Stromal cell of bone marrow (primary cell): ENCODE measurements at regions not wholly inside any gene's neighbourhood (a gene's known extent, or its start where the extent isn't known, plus 50 kb on each side); places are given as distances from the start of the nearest gene placed in this dataset.

Experiments
- DNase-seq: peaks from one replicate; pipeline ENCODE4 v3.0.0-alpha.2; 2012; ENCODE audit warnings: low read depth

DNA sequence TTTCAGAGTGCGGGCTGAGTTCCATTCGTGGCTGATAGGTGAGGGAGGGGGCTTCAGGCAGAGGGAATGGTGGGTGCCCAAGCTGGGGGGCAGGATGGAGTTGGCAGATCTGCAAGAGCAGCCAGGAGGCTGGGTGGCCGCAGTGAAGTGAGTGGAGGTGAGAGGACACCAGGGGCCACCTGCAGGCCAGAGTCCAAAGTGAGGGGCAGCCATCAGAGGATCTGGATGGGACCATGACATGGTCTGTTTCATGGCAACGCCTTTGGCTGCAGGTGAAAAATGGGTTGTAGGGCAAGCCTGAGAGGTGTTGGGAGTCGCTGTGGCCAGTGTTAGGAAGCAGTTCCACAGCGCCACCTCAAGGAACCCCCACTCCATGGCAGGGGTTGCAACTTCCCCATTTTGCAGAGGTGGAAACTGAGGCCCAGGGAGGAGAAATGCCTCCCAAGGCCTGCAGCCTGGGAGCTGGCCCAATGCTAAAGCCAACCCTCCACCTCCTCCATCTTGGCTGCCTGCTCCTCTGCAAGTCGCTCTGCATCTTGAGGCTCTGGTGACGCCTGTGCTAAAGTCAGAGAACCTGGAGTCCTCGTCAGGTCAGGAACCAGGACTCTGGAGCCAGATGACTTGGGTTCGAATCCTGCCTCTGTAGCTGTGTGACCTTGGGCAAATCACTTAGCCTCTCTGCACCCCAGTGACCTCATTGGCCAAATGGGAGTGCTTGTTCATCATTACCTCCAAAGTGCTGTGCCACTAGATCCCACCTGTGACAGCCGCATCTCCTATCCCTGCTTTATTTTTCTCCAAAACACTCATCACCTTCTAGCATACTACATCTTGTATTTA lies 153.8 kb downstream of the CEBPB start:
- DNase-seq: no peak

DNA sequence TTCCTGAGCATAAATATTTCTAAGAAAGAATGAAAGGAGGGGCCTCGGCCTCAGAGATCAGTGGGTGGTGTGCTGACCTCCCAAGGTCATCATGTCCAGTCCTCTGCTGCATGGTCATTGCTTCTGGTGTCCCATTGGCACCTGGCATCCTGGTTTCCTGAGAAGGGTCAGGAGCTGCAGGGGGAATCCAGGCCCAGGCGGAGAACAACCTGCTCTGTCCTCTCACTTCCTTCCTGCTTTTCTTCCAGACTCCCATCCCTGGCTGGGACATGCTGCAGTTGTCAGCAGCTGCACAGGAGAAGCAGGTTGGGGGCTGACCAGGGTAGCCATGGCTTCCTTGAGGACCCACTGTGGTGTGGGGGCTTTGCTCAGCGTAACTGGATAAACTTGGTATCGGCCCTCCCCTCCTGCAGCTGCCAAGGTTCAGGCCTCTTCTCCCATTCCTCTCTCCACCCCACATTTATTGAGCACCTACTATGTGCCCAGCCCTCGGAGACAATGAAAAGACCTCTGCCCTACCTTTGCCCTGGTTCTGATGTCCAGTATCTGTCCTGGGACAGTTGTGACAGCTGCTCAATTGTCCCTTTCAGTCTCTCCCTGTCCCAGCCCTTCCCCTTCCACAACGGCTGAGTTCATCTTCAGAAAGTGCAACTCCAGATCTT lies 155.2 kb downstream of the CEBPB start:
- DNase-seq: no peak

GRCh38 chr20:50346374-50347283 lies 156.0 kb downstream of the CEBPB start:
- DNase-seq: peak; percentile 85

- DNase-seq: no peak
These were observed 156.8 kb downstream of the CEBPB start for GRCh38 chr20:50347284-50348063.

DNA sequence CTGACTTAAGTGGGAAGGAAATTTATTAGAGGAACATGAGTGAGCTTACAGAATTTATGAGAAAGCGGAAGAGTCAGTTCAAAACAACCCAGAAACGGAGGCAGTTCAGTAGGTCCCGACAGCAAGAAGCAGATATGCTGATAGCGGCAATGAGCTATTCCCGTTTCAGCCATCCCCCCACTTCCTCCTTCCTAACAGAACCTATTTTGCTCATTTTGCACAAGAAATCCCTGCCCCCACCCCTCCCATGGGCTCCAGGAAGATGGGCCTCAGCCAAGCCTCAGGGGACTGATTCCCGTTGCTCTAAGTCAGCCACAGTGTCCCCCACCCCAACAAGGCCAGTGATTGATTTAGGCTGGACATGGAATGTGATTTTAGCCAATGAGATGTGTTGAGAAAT lies 157.5 kb downstream of the CEBPB start:
- no peak for DNase-seq

DNA sequence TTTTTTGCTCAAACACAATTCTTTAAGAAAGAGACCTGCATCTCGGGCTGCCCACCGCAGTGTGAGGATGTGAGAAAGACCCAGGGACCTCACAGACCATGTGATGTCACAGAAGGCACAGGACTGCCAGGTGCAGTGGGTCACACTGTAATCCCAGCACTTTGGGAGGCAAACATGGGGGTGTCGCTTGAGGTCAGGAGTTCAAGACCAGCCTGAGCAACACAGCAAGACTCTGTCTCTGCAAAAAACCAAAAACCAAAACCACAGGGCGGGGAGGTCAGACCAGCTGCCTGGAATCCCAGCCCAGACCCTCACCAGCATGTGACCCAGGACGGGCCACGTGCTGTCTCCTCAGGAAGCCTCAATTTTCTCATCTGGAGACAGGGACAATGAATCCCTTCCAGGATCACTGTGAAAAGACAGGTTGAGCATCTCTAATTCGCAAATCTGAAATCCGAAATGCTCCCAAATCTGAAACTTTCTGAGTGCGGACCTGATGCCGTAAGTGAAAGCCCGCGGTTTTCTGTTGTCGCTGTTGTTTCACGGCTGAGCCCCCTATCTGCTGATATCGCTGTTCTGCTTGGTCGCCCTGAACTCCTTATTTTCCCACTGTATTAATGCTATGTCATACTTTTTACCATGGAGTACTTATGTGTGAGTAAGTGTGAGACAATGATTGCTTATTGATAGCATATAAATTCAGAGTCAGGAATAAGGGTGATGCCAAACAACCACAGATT lies 159.5 kb upstream of the PTPN1 start:
- DNase-seq: no peak

DNA sequence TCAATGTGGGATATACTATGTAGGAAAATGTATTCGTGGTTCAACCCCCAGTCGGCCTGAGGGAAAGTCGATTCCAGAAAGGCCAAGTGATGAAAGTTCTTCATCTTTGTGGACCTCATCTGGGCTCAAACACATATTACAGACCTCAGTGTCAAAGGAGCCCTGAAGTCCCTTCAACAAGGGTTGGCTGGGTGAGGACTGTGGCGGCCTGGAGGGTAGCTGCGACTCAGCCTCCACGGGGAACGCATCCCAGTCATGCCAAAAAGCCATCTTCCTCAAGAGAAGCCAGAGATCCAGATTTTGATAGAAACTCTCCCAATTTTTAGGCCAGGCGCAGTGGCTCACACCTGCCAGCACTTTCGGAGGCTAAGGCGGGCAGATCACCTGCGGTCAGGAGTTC lies 158.6 kb upstream of the PTPN1 start:
- DNase-seq: no peak

GRCh38 chr20:50353289-50353961 lies 156.8 kb upstream of the PTPN1 start:
- no peak for DNase-seq

DNA sequence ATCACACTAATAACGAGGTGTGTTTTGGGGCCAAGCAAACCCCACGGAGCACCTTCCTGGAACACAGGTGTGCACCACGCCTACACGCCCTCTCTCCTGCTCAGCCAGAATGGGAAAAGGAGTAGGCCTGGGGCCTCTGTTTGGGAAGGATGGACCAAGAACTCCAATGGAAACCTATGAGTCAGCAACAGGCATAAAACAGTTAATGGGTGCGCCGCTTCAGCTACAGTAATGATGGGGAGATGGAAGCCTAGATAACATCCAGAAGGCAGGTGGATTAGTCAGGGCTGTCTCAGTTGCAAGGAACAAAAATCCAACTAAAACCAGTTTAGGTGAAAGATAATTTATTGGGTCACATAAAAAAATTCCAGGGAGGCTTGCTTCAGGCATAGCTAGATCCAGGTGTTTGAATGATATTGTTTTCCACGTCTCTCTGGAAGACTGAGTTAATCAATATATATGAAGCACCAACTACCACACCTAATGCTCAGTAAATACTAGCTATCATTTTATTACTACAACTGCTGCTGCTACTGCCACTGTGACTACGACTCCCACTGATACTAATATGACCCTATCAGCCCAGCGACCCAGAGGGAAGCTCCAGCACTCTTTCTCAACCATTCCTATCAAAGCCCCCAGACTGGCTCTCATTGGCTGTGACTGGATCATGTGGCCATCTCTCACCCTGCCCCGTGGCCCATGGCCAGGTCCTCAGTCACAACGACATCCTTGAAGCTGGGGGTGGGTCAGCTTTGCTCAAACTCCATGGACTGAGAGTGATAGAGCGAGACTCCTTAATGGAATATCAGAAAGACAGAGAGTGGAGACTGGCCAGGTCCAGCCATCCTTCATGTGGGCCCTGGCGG lies 155.2 kb upstream of the PTPN1 start:
- no peak for DNase-seq

DNA sequence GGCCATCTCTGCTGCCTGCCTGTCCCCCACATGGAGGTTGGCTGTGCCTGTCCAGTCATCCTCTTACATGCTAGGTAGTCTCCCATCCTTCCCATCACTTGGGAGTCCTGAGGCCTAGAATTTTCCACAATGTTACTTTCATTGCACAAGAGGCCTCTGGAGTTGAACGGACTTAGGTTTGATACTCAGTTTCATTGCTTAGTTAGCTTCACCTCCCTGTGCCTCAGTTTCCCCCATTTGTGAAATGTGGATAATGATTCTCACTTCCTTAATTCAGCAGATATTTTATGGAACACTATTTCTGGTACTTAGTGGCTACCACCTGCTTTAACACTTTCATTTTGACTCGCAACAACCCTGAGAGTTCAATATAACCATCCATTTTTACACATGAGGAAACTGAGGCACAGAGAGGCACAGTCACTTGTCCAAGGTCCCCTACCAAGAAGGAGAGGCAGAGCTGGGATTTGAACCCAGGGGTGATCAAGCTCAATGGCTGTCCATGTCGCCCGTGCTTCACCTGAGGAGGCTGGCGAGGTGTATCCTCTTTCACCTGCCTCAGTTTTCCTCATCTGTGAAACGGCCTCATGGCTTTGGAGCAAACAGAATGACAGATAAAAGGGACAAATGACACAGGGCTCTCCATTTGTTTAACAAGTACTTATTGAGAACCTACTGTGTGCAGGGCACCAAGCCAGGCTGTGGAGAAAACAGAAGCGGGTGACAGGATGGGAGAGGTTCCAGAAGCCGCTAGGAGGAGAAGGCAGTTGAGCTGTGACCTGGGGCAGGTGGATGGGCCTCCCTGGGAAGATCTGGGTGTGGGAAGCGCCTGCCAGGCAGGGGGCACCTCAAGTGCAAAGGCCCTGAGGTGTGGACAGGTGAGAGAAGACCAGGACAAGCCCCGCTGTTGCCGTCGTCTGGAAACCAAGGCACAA lies 154.3 kb upstream of the PTPN1 start:
- DNase-seq: no peak

DNA sequence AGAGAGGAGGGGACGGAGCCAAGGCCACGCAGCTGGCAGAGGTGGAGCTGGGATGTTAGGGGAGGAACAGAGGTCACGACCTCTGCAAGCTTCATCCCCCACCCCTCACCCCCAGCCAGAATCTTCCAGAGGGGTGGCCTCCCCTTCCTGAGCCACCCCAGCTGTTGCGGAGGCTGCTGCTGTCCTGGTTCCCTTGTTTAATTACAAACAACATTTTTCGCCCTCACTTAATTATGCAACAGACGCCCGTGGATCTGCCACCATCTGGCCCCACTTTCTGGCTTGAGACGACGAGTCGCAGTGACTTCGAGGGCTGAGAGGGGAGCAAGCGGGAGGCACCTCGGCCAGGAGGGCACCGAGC lies 153.7 kb upstream of the PTPN1 start:
- DNase-seq: no peak

- DNase-seq: no peak
These were observed 153.0 kb upstream of the PTPN1 start for GRCh38 chr20:50356962-50357782.

GRCh38 chr20:50357783-50358161 lies 152.4 kb upstream of the PTPN1 start:
- no peak for DNase-seq

- no peak for DNase-seq
These were observed 152.0 kb upstream of the PTPN1 start for GRCh38 chr20:50358166-50358565.

- DNase-seq: no peak
These were observed 151.2 kb upstream of the PTPN1 start for GRCh38 chr20:50358971-50359370.

DNA sequence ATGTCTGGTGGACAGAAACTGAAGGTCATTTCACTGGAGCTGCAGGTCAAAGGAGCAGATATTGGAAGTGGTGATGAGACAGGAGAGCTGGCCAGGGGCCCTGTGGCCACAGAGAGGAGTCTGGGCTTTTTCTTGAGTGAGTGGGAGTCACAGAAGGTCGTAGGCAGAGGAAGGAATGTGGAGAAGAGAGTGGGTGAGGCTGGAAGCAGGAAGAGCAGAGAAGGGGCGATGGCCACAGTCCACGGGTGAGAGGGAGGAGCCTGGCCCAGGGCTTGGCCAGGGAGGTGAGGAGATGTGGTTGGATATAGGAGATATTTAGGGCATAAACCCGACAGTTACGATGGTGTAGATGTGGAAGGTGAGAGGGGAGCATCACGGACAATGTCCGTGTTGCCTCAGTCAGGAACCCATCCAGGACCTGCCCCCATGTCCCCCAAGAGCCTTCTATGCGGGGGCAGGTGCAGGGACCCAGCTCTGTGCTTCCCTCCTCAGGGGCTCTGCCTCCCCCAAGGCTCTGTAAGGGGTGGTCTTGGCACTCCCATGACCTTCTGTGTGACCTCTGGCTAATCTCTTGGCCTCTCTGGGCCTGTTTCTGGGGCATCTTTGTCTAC lies 150.5 kb upstream of the PTPN1 start:
- no peak for DNase-seq

DNA sequence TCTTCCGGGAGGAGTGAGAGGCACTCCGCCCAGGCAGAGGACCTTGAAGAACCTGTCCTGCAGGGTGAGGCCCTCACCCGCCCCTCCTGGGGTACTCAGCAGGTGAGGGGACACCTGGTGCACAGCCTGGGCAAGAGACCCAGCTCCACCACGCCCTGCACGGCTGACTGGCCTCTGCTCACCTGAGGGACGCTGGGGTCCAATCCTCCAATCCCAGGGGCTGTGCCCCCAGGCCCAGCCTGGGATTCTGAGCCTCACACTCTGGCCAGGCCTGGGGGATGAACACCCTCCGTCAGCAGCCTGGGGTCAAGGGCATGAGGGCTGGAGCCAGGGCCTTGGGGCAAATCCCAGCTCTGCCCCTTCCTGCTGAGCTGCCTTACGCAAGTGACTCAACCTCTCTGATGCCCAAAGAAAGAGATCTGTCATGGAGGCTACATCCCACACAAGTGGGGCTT lies 149.9 kb upstream of the PTPN1 start:
- DNase-seq: no peak
